Lower leg skin (tissue), 4 donors: ENCODE measurements at regions not wholly inside any gene's neighbourhood (a gene's known extent, or its start where the extent isn't known, plus 50 kb on each side); places are given as distances from the start of the nearest gene placed in this dataset.

Experiments used
- DNase-seq, 2 donors: peaks; one replicate each; pipeline ENCODE4 v3.0.0-alpha.2; 2019; ENCODE audit warnings: low spot score in 2 of 2
- H3K4me3 ChIP-seq: fragments of 200-600 bp; sonication (generic); 2 replicates; pipeline ENCODE4 v1.5.1; 2017; ENCODE audit warnings: mild to moderate bottlenecking, low read depth; ENCODE audit not compliant: poor library complexity, severe bottlenecking
- POLR2A ChIP-seq, 2 donors: fragments of 450-650 bp; IDR thresholded peaks; one replicate each; pipeline ENCODE4 v1.6.1; 2016 to 2017; ENCODE audit warnings: antibody characterized with exemption in 2 of 2, mild to moderate bottlenecking in 1 of 2, moderate library complexity in 1 of 2
- WGBS, 2 donors: methylation state at CpG; one replicate each; pipeline ENCODE4 v1.1.5; 2018; 5-methylcytosine and 5-hydroxymethylcytosine counted together
- intact Hi-C: fragments of 100-400 bp; cut with DNase I; formaldehyde crosslinking; loops from one replicate; pipeline ENCODE4 v1.15.0; 2023; ENCODE audit warnings: low total_unique reads
- TF ChIP-seq, protein P1 (sequence below), 3 donors: fragments of 450-650 bp; IDR thresholded peaks; one replicate each; pipeline ENCODE4 v1.5.1; 2016; ENCODE audit warnings: antibody characterized with exemption in 3 of 3, mild to moderate bottlenecking in 3 of 3, moderate library complexity in 2 of 3

DNA sequence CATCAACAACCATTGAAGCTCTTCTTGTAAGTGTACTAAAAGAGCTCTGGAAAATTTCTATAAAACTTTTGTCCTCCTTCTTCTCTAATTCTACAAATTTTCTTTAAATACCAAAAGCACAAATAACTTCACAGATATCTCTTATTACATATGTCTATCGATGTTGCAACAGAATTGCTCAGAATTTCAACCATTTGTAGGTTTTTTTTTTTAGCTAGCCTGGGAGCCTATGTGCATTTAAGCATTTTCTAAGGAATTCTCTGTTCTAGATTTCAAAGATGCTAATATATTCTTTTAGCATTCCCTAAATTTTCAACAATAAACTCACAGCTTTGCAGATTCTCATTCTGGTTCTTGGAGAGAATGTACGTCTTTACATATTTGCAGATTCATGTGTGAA lies 774.3 kb upstream of the NR2F2 start:
- no peak for TF ChIP-seq POLR2A (IDR thresholded peaks at IDR 0.05)
- 78 to 90% methylated on average over 2 of the region's 2 CpGs for WGBS, 2 donors
- no peak for DNase-seq

DNA sequence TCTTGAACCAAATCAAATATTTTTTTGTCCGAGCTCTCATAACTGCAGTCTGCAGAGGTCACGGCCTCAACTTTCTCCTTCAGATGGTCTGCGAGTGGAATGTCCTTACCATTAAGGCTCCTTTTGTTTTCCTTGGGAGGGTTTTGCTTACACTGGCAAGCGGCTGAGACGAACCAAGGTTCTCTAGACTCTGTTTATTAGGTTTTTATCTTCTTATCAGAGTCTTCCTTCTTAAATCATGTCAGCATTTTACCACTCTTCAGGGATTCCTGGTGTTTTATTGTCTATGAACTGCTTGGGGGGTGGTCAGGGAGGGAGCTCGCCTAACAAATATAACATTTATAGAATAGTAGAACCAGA lies 773.7 kb upstream of the NR2F2 start:
- TF ChIP-seq POLR2A (IDR thresholded peaks at IDR 0.05), result no peak
- TF ChIP-seq, protein P1, sequence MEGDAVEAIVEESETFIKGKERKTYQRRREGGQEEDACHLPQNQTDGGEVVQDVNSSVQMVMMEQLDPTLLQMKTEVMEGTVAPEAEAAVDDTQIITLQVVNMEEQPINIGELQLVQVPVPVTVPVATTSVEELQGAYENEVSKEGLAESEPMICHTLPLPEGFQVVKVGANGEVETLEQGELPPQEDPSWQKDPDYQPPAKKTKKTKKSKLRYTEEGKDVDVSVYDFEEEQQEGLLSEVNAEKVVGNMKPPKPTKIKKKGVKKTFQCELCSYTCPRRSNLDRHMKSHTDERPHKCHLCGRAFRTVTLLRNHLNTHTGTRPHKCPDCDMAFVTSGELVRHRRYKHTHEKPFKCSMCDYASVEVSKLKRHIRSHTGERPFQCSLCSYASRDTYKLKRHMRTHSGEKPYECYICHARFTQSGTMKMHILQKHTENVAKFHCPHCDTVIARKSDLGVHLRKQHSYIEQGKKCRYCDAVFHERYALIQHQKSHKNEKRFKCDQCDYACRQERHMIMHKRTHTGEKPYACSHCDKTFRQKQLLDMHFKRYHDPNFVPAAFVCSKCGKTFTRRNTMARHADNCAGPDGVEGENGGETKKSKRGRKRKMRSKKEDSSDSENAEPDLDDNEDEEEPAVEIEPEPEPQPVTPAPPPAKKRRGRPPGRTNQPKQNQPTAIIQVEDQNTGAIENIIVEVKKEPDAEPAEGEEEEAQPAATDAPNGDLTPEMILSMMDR (IDR thresholded peaks at IDR 0.05), result no peak
- no peak for DNase-seq
- WGBS, 2 donors, result 68 to 78% methylated on average over 6 of the region's 6 CpGs
- intact Hi-C loops, result no loop called here
- H3K4me3 ChIP-seq, result no peak overlapping the region

More for the DNA sequence above, 774.3 kb upstream of the NR2F2 start:
- intact Hi-C loops, result no loop called here
- no peak overlapping the region for H3K4me3 ChIP-seq

DNA sequence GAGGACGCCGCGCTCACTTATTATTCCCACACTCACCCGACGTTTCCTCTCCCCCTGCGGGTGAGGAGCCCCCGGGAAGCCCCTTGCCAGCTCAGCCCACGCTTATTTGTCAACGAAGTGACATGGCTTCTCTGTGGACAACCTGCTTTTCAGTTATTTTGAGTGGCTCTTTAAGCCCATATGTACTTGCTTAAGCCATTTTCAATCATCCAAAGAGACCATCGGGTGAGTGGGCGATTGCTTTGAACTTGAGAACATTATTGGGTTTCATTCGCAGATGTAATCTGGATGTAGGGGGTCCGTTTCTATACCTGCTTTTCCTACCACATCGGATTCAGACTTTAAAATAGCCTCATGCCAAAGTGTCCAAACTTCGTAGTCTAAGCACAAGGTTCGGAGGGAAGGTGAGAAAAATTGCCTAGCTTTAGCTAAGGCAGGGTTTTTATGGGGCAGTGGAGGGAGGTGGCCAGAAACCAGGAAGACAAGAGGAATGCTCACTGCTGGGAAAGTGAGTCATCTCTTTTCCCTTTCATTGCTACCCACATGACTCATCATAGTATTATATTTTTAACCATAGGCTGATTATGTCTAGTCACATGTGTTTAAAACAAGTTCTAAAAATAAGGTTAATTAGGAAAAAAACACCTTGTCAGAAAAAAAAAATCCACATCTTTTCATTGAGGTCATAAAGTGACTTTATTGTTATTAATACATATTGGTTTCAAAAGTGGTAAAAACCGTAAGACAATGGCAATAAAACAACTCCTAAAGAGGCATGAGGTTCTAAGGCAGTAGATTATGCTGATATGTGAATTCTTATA lies 773.1 kb upstream of the NR2F2 start:
- 64 to 67% methylated on average over 17 of the region's 17 CpGs for WGBS, 2 donors

DNA sequence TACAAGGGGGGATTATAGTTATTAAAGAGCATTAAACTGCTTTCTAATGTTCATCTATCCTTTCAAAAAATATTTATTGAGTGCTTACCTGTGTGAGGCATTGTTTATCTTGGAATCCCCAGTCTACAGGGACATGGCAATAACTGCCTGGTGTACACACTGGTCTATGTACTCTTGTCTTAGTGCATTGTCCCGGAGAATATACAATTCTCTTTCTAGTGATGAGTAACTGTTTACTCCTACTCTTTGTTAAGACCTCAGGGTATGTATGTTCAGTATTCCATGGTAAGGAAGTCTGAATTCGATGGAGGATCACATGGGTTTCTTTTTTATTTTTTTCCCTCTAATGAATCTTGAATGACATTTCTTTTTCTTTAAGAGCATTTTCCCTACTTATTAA lies 772.4 kb upstream of the NR2F2 start:
- TF ChIP-seq POLR2A (IDR thresholded peaks at IDR 0.05), result no peak
- TF ChIP-seq, protein P1 (IDR thresholded peaks at IDR 0.05), result no peak
- 61 to 69% methylated on average over 2 of the region's 2 CpGs for WGBS, 2 donors
- no peak for DNase-seq
- intact Hi-C loops, result no loop called here
- no peak overlapping the region for H3K4me3 ChIP-seq

More for the DNA sequence above, 773.1 kb upstream of the NR2F2 start:
- TF ChIP-seq, protein P1 (IDR thresholded peaks at IDR 0.05), result no peak
- TF ChIP-seq POLR2A (IDR thresholded peaks at IDR 0.05), result no peak
- no peak for DNase-seq
- intact Hi-C loops, result no loop called here
- no peak overlapping the region for H3K4me3 ChIP-seq

DNA sequence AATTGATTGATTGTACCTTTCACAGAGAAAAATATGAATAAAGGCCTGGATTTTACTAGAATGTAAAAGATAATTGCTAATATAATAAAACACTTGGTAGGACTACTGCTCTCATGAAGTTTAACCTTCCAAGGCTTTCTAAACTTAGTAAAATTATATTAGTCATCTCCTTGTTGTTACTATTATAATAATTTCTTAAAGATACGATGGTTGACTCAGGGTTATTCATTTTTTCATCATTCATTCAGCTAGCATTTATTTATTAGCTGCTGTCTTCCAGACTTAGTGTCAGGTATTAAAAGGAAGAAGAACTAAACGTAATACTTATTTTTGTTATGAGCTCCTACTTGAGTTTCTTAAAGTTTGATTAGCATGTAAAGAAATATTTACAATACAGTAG lies 771.6 kb upstream of the NR2F2 start:
- WGBS, 2 donors, result 83% methylated on average over 2 of the region's 2 CpGs
- TF ChIP-seq POLR2A (IDR thresholded peaks at IDR 0.05), result no peak
- TF ChIP-seq, protein P1 (IDR thresholded peaks at IDR 0.05), result no peak
- H3K4me3 ChIP-seq, result no peak overlapping the region
- intact Hi-C loops, result no loop called here
- no peak for DNase-seq

DNA sequence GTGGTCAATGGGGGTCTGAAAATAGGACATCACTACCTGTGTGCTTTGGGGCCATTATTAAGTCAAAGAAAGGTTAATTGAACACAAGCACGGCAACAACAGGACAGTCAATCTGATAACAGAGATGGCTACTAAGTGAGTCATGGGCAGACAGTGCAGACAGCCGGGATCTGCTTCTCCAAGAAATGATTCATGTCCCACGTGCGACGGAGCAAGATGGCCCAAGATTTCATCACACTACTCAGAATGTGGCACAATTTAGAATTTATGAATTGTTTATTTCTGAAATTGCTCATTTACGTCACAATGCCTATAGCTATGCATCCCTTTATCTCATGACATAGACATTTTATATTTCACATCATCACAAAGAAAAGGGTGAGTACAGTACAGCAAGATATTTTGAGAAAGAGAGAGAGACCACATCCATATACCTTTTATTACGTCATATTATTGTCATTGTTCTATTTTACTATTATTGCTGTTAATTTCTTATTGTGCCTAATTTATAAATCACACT lies 770.6 kb upstream of the NR2F2 start:
- WGBS, 2 donors, result 69 to 74% methylated on average over 7 of the region's 7 CpGs
- H3K4me3 ChIP-seq, result no peak overlapping the region
- TF ChIP-seq POLR2A (IDR thresholded peaks at IDR 0.05), result no peak
- TF ChIP-seq, protein P1 (IDR thresholded peaks at IDR 0.05), result no peak
- intact Hi-C loops, result no loop called here
- DNase-seq, result peak; percentile 20 to 83
